OCI-LY7 (cell line): ENCODE measurements at regions not wholly inside any gene's neighbourhood (a gene's known extent, or its start where the extent isn't known, plus 50 kb on each side); places are given as distances from the start of the nearest gene placed in this dataset.

Source experiments
- BruUV-seq: library from RNA; stranded (reverse); fragments of 400-500 nt; replicated peaks from 2 replicates; lab custom pipeline; 2021; lab: Mats Ljungman, UMichigan
- CTCF ChIA-PET: fragments of 300-600 bp; sonication (Branson Sonifier 250); formaldehyde crosslinking; loops from one replicate; lab custom pipeline; 2022; ENCODE audit warnings: antibody characterized with exemption; ENCODE audit not compliant: unreplicated experiment; lab: Charles Lee
- POLR2A ChIA-PET: fragments of 300-600 bp; sonication (Branson Sonifier 250); formaldehyde crosslinking; loops from one replicate; lab custom pipeline; 2022; ENCODE audit warnings: antibody characterized with exemption; lab: Charles Lee
- DNase-seq: peaks from one replicate; pipeline ENCODE4 v3.0.0-alpha.2; 2015; ENCODE audit warnings: low spot score
- H2AFZ ChIP-seq: fragments of 200-600 bp; sonication (generic), shearing (Covaris generic); 2 replicates; pipeline ENCODE4 v1.6.1; 2014; ENCODE audit warnings: mild to moderate bottlenecking, antibody characterized with exemption, low read length, moderate library complexity
- H3K27ac ChIP-seq: fragments of 200-600 bp; sonication (generic); 2 replicates; pipeline ENCODE4 v1.5.1; 2014; ENCODE audit warnings: mixed run types, low read depth, mild to moderate bottlenecking, moderate library complexity, low read length, inconsistent platforms; ENCODE audit not compliant: poor library complexity, severe bottlenecking
- H3K36me3 ChIP-seq: fragments of 200-600 bp; sonication (generic); 2 replicates; pipeline ENCODE4 v1.6.1; 2014; ENCODE audit warnings: mild to moderate bottlenecking, antibody characterized with exemption, low read length, moderate library complexity, mixed read lengths; ENCODE audit not compliant: insufficient read depth
- H3K4me1 ChIP-seq: fragments of 200-600 bp; sonication (generic); 2 replicates; pipeline ENCODE4 v1.5.1; 2014; ENCODE audit warnings: mild to moderate bottlenecking, low read length; ENCODE audit not compliant: insufficient read depth, poor library complexity, severe bottlenecking
- H3K4me2 ChIP-seq: fragments of 200-600 bp; sonication (generic); 2 replicates; pipeline ENCODE4 v1.6.1; 2014; ENCODE audit warnings: mild to moderate bottlenecking, low read length
- H3K4me3 ChIP-seq: fragments of 200-600 bp; sonication (generic); 2 replicates; pipeline ENCODE4 v1.5.1; 2014; ENCODE audit warnings: mild to moderate bottlenecking, low read depth, low read length; ENCODE audit not compliant: poor library complexity, severe bottlenecking
- H3K79me2 ChIP-seq: fragments of 200-600 bp; sonication (generic); 2 replicates; pipeline ENCODE4 v1.6.1; 2016; ENCODE audit warnings: low read depth, mild to moderate bottlenecking, low read length, moderate library complexity, mixed read lengths; ENCODE audit not compliant: insufficient read depth
- H3K9me2 ChIP-seq: fragments of 200-600 bp; sonication (generic); 2 replicates; pipeline ENCODE4 v1.6.1; 2016; ENCODE audit warnings: mild to moderate bottlenecking, low read length, mixed read lengths; ENCODE audit not compliant: insufficient read depth
- H3K9me3 ChIP-seq: fragments of 200-600 bp; sonication (generic); 2 replicates; pipeline ENCODE4 v1.6.1; 2014; ENCODE audit warnings: mild to moderate bottlenecking, mixed run types, low read length, mixed read lengths
- H4K20me1 ChIP-seq: fragments of 200-600 bp; sonication (generic); 2 replicates; pipeline ENCODE4 v1.6.1; 2014; ENCODE audit warnings: mild to moderate bottlenecking, antibody characterized with exemption, low read length, moderate library complexity, mixed read lengths; ENCODE audit not compliant: insufficient read depth
- CTCF ChIP-seq: fragments of 200-600 bp; sonication (generic); conservative IDR thresholded peaks from 2 replicates; pipeline ENCODE4 v1.5.1; 2014; ENCODE audit warnings: mild to moderate bottlenecking, antibody characterized with exemption, low read length, moderate library complexity, mixed read lengths
- EZH2phosphoT487 ChIP-seq: fragments of 200-600 bp; sonication (generic); IDR thresholded peaks from 2 replicates; pipeline ENCODE4 v1.6.1; 2018; ENCODE audit warnings: low read depth, borderline replicate concordance, mild to moderate bottlenecking, mixed run types, antibody characterized with exemption, low read length, moderate library complexity, mixed read lengths
- intact Hi-C: fragments of 100-400 bp; cut with micrococcal nuclease; formaldehyde crosslinking; loops from one replicate; pipeline ENCODE4 v1.10.0; 2022; ENCODE audit not compliant: unreplicated experiment

- peak; percentile 22 for DNase-seq
- POLR2A ChIA-PET: interaction anchor here (1.1 kb wide), 1 partner anchor 17 kb away, joined by 3 read pairs; no protein-coding TSS in a partner anchor
Observed at GRCh38 chr15:75148280-75148679, 53.4 kb upstream of the C15orf39 start.

GRCh38 chr15:75149867-75150709, 51.6 kb upstream of the C15orf39 start:
- Histone ChIP-seq H3K4me2 (no peak overlapping the region), H3K4me3 (no peak overlapping the region), H3K9me2 (no peaks in the 10 kb centered on the region), H3K4me1 (no peaks in the 10 kb centered on the region), H3K36me3 (no peaks in the 10 kb centered on the region), H2AFZ (no peak overlapping the region), H3K27ac (no peak overlapping the region), H3K79me2 (no peaks in the 10 kb centered on the region), H3K9me3 (peaks cover 15% of the 10 kb centered on the region), H4K20me1 (no peaks in the 10 kb centered on the region)
- CTCF ChIA-PET: no interaction called here
- POLR2A ChIA-PET: no interaction called here
- intact Hi-C loops: no loop called here
- no peak for DNase-seq
- no peak for TF ChIP-seq CTCF
- no peak for TF ChIP-seq EZH2phosphoT487
- BruUV-seq: no TSS peak

More at GRCh38 chr15:75148280-75148679, 53.4 kb upstream of the C15orf39 start:
- Histone ChIP-seq H3K4me1 (no peaks in the 10 kb centered on the region), H2AFZ (no peak overlapping the region), H3K36me3 (no peaks in the 10 kb centered on the region), H3K9me3 (peaks cover 31% of the 10 kb centered on the region), H3K9me2 (no peaks in the 10 kb centered on the region), H3K4me3 (no peak overlapping the region), H4K20me1 (no peaks in the 10 kb centered on the region), H3K27ac (no peak overlapping the region), H3K79me2 (no peaks in the 10 kb centered on the region), H3K4me2 (no peak overlapping the region)
- BruUV-seq: no TSS peak
- CTCF ChIA-PET: no interaction called here
- intact Hi-C loops: no loop called here
- no peak for TF ChIP-seq EZH2phosphoT487
- TF ChIP-seq CTCF: no peak
